GM19023 (cell line): ENCODE measurements at regions not wholly inside any gene's neighbourhood (a gene's known extent, or its start where the extent isn't known, plus 50 kb on each side); places are given as distances from the start of the nearest gene placed in this dataset.

Source experiments
- ATAC-seq: cut with Tn5 transposase; IDR thresholded peaks from one replicate; pipeline ENCODE4 v1.9.1; 2021; ENCODE audit warnings: mild to moderate bottlenecking, moderate library complexity; ENCODE audit not compliant: unreplicated experiment

DNA sequence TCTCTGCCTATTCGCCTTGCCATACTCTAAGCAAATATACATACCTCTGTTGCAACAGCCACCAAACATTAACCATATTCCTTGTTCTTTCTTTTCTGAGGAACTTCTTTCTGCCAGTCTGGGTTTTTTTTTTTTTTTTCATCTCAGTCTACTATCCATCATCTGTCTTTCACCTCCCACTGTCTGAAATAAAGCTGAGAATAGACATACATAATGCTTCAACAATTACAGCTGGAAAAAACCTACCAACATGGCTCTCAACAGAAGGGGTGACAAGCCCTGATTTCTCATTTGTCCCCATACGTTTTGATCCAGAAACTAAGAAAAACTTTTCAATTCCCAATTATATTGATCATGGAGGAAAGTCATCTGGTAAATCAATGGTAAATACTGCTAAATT, 728.8 kb upstream of the POU3F3 start:
- ATAC-seq = no peak

DNA sequence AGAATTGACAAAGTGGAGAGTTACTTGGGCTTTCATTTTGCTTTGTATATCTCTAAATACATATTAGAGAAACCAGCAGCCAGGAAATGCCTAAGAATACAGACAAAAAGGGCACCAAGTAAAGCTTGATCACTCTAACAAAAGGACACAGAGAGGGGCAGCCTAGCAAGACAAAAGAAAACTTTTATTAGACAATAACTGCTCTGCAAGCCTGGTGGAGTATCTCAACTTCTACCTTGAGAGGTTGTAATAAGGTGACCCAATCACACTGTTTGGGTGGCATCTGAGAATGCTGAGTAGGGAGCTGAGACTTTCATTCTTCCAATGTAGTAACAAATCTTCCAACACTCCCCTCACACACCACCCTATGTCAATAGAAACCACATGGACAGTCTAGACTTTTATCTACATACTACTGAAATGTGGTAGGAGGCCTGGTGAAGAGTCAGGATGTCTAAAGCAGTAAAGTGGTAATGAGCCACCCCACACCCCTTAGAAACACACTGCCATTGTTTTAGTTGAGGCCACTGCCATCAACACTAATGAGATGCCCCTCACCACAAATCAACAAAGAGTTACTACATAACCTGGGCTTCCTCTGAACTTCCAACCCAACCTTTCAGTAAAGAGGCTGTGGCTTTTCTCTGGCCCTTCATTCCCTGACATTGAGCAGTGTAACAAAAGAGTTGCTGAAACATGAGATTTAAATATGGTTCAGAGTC, 726.7 kb upstream of the POU3F3 start:
- ATAC-seq = no peak

DNA sequence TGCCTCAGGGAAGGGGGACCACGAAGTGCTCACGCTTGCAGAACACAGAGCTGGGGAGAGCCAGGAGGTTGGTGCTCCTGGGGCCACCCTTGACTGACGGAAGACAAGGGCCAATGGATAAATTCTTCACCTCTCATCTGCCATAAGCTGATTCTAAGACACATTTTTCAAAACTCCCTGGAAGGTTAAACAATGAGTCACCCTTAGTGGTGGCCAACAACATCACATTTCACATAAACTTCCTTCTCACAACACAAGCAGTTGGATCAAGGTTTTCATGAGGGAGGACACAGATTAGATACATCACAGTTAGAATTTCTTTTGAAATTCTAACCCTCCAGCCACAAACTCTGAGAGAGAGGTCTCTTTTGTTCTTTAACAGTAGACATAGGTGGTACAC, 713.6 kb upstream of the POU3F3 start:
- no peak for ATAC-seq

DNA sequence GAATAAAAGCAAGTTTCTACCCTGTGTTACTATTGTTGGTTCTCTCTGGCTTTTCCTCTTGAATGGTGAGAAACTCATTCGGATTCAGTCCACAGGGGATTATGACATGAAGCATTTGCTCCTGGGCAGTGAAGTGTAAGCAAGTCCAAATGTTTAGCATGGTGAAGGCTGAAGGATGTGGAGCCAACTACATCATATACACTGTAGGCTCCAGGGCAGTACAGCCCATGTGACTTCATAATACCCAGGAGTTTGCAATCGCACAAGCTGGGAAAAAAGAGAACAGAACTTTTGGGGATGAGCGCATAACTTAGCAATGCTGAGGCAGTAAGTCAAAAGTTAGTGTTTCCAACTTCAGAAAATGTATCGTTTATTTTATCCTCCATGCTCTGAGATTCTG, 695.7 kb upstream of the POU3F3 start:
- ATAC-seq = no peak

DNA sequence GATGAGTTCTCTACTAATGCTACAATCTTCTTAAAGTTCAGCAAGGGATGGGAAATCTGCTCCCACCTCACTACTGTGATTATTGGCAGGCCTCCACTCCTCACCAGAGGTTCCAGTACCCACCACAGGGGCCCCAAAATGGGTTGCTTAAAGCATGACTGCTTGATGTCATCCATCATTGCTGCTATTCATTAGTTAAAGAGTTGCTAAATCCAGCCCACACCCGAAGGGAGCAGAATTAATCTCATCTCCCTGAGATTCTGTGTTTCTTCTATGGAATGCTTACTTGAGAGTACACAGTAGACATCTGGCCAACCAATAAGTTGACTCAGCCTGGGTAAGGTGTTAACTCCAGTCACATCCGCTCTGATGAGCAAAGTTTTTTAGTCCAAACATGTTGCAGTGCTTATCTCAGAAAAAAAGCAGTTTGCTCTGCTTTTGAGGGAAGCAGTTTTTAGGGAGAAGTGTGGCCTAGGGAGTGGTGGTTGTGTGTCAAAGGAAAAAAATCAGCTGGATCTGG, 690.2 kb upstream of the POU3F3 start:
- ATAC-seq = no peak

DNA sequence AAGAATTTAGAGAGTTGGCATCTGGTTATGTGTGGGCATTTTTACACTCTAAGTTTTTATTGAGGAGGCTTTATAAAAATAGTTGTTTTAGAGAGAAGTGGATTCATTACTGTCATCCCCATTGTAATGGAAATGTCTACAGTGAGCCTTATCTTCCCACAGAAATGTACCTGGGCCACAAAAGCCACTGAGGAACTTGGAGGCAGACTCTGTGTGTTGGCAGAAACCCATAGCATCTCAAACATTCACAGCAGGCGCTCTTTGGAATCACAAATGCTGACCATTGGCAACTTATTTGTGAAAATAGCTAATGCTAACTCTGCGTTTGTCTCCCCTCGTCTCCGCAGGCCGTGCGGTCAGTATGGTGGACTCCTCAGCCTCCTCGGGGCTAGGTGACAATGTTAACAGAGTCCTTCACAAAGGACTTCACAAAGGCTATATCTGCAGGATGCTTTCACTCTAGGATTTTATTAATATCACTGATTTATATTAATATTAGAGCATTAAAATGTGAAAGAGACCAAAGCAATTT, 689.1 kb upstream of the POU3F3 start:
- ATAC-seq = no peak

DNA sequence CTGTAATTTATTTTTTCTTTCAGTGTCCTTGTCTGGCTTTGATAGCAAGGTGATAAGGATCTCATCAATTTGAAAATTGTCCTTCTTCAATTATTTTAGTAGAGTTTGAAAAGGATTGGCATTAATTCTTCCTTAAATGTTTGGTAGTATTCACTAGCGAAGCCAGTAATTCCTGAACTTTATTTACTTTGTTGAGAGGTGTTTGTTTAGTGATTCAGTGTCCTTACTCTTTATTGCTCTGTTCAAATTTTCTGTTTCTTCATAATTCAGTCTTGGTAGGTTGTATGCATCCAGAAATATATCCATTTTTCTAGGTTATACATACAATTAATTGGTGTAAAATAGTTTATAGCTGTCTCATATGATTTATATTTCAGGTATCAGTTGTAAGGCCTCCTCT, 676.7 kb upstream of the POU3F3 start:
- no peak for ATAC-seq

DNA sequence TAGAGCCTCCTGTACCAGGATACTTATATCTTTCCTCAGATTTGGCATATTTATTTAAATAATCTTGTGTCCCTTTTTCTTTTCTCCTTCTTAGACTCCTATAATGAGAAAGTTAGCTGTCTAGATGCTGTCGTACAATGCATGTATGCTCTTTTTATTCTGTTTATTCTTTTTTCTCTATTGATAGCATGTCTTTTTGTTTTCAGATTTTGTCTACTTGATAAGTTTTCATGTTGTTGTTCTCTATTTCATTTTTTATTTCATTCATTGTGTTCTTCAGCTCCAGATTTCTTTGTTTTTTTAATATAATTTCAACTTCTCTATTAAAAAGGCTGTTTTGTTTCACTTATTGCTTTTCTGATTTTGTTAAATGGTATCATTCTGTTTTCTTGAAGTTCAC, 674.3 kb upstream of the POU3F3 start:
- no peak for ATAC-seq

DNA sequence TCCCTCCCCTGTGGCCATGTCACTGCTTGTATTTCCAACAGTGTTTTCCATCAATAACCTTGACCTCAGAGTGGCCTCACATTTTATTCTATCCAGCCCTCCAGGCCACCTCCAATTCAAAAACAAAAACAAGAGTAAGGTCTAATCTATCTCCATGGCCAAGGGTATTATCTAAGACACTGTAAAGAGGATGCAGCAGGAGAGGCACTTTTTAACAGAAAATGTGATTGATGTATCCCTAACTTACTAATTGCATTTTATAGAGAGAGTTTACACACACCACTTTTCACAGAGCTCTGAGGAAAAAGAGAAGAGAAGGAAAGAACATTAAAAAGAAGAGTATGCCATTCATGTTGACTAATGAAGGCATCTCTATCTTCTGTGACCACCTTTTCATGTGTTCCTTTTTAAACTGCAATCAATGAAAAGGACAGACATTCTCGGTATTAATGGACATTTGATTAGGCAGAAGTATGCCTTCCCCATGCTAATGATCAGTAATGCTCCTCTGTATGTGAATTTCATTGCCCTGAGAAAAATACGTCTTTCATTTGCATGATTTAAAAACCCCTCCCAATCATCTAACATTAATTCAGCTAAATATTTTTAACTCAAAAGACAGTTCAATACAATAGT, 653.3 kb upstream of the POU3F3 start:
- ATAC-seq = no peak

DNA sequence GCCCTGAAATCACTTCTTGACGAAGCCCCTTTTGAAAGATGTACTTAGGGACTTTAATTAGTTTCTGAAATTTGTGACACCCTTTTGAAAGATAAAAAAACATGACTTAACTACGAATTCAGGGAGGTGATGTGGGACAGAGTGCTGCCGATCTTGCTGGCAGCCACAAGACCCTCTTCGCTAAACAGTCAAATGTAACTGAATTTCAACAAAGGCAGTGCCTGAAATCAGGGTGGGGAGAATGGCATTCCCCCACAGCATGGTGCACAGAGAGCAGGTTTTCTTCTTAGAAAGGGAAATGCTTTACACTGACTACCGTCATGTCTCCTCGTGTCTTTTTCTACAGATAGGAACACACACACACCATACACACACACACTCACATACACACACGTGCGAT, 640.2 kb upstream of the POU3F3 start:
- ATAC-seq = no peak

DNA sequence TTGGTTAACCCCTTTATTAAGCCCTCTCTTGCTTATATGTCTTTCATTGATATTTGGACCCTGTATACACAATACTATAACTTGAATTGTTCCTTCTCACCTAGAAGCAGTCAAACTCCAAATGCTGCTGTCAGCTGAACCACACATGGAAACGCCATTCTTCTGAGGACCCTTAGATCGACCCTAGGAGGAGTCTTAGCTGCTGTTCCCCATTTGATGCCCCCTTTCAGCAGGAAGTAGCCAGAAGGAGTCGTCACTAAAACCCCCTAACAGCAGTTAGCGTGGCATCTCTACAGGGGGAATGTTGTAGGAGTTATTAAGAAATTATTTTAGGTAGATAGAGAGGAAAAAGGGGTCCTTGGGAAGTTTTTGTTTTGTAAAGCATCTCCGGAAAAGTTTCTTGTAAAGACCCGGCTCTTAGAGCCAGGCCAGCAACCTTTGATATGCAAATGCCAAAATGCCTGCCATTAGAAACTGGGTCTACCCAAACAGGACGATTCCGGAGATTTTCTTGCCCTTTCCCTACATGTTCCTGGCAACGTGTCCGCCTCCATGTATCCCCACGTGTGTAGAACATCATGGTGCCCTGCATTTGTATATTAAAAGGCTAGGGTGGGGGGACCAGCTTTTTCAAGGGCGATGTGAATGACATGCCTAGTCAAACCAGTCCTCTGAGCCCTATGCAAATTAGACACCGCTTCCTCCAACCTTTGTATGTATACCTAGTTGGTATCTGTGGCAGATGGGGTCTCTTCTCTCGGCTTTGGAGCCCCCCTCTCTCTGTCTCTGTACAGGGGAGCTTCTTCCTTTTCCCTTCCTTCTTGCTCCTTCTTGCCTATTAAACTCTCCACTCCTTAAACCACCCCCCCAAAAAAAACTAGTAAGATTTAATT, 638.4 kb upstream of the POU3F3 start:
- ATAC-seq = no peak

DNA sequence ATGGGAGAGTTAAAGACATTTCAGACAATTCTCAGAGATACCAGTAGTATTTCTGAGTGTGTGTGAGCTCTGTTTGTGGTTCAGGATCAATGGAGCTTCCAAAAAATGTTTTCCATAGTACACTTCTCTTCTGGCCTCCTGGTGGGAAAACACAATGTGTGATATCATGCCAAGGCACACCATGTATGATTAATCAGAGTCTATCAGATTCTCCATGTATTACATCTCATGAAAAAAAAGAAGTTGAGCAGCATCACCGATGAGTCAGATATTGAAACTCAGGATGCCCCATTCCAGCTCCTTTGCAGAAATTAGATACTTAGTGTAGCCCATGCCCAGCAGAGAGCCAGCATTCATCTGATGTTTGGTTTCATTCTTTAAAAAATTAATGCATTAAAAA, 620.3 kb upstream of the POU3F3 start:
- no peak for ATAC-seq

DNA sequence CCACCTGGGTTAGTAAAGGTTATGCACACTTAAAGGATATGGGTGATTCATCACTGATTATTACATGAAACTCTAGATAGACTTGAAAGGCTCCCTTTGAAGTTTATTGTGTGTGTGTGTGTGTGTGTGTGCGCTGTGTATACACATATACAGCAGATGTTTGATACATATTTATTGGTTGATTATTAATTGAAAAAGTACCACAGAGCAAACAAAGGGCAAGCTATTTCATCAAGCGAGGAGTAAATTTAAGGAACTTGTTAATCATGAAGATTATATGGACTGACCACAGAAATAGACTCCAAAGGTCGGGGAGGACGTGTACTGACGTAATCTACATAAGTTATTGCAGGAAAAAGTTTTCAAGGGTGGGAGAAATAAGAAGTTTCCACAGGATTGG, 617.4 kb upstream of the POU3F3 start:
- ATAC-seq = no peak

DNA sequence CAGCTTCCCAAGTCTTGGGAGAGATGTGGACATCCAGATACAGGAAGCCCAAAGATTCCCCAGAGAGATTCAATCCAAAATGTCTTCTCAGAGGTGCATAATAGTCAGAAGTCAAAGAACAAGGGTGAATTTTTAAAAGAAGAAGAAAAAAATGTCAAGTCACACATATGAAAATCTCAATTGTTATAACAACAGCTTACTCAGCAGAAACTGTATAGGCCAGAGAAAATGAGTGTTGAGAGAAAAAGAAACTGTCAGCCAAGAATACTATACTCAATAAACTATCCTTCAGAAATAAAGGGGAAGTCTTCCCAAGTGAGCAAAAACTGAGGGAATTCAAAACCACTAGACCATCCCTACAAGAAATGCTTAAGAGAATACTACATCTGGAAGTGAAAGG, 612.9 kb upstream of the POU3F3 start:
- ATAC-seq = no peak

DNA sequence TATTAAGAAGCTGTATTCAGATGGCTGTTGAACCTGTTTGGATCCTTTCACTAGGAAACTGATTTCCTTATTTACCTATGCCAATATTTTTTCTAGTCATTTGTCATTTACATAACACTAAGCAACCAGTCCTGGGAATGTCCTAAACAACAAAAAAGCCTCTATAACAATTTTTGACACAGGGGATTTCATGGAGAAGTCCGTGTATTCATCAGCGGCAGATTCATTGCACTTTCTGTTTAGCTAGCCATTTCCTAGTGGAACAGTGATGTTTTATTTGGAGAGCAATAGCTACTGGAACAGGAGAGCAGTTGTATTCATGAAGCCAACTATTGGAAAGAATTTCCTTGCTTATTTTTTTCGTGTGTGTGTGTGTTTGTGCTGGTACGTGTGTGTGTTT, 604.3 kb upstream of the POU3F3 start:
- ATAC-seq = no peak

DNA sequence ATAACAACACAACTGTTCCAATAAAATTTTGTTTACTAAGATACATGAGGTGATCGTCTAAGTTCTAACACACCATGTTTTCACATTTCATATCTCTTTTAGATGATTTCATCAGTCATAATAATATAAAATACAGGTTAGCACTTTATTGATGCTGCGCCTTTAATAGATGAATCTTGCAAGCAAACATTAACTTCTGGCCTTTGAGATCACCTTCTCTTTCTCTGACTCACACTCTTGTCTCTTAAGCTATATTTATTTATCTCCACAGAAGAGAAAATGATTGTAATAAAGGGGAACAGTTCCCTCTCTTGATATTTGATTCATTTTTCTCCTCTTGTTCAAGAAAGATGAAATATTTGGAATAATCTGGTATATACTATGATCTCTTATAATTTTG, 603.3 kb upstream of the POU3F3 start:
- no peak for ATAC-seq

DNA sequence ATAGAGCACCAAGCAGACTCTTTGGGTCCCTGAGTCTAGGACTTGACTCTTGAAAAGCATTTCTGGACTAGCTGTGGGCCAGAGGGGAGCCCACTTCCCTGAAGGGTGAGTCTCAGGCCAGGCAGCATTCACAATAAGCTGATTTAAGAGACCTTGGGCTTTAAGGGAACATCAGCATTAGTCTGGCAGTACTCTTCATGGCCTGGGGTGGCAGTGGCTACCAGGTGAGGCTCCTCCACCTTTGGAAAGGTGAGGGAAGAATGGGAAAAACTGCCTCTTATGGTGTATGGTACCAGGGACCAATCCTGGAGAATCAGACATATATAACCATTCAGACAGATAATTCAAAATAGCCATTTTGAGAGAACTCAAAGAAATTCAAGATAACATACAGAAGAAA, 599.9 kb upstream of the POU3F3 start:
- ATAC-seq = no peak

DNA sequence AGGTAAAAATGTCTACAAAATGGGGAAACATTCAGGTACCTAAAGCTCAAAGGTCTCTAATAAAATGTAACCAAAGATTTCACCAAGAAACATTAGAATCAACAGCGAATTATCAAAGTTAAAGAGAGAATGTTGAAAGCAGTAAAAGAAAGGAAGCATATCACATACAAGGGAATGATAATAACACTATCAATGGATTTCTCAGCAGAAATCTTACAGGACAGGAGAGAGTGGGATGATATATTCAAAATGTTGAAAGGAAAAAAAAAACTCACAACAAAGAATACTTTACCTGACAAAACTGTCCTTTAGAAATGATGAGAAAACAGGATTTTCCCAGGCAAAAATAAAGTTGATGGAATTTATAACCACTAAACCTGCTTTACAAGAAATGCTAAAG, 591.2 kb upstream of the POU3F3 start:
- ATAC-seq = no peak

DNA sequence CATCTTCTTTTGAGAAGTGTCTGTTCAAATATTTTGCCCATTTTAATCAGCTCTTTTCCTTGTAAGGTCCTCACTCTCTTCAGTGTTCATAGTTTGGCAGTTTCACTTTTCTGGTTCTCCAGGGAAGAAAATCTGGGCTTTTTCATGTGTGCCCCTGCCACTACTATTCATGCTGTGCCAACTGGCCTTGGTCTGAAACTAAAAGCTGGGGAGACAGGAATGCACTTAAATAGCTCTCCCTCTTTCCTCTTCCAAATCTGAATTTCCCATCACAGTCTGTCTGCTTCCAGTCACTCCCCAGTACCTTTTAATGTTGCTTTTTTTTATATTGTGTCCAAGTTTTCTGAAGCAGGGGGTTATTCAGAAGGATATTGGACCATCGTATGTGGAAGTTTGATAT, 574.3 kb upstream of the POU3F3 start:
- no peak for ATAC-seq

DNA sequence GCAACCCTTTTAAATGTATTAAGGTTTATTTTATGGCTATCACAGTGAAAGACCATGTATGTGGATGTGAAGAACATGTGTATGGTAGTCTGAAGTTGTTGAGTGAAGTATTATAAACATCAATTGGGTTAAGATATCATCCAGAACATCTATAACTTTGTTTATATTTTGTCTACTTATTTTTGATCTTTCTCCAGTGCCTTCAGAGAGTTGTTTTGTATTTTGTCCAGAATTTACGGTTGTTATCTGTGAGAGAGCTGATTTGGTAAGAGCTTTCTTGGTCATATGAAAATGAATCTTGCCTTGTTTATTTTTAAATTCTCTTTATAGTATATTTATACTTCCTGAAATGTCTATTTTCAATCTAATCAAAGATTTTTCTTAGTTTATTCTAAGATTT, 573.7 kb upstream of the POU3F3 start:
- ATAC-seq = no peak

DNA sequence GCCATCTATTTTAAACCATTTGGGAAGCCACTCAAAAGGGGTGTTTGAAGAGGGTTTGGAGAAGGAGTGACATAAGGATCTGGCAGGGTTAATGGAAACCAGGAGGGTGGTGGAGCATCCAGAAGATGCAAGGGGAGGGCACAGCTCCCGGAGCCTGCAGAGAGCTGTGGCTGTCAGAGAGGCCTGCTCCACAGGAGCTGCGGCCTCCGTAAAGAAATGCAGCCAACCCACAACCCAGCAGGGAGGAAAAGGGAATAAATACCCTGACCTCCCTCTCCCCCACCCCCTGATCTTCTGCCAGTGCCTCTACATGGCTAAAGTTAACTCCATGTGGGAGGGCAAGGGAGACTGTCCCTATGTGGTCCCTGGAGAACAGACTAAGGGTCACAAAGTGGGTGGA, 567.1 kb upstream of the POU3F3 start:
- ATAC-seq = no peak
